ENCODE measurements at regions not wholly inside any gene's neighbourhood (a gene's known extent, or its start where the extent isn't known, plus 50 kb on each side); places are given as distances from the start of the nearest gene placed in this dataset.

DNA sequence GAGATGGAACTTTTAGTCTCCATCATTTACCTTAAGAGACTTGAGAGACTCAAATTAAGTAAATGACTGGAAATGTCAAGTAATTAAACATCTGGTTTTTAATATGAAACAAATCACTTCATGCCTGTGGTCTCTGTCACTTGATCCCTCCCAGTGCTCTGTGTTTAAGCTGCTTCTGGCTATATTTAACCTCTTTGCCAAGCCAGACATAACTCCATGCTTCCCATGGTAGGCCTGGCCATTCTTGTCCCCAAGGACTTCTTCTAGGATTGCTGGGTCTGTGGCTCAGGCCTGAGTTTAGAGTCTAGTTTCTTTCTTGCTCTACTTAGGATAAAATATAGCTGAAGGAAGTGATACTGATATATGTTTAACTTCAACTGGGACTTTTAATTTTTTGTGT is 1013.6 kb downstream of the FLRT2 start:
- Histone ChIP-seq H3K4me3 (IDR thresholded peaks at IDR 0.05; ENCODE audit: insufficient read depth, low read depth, low read length) (no peak overlapping the region), H3K27me3 (ENCODE audit: insufficient read depth, low read depth) (no peaks in the 10 kb centered on the region), H2AFZ (ENCODE audit: low read depth) (no peak overlapping the region), H3K4me2 (no peak overlapping the region), H3K79me2 (ENCODE audit: insufficient read depth, low read depth) (no peaks in the 10 kb centered on the region), H3K27ac (no peak overlapping the region), H3K4me1 (ENCODE audit: low read depth, poor library complexity, severe bottlenecking) (no peaks in the 10 kb centered on the region), H4K20me1 (ENCODE audit: insufficient read depth) (no peaks in the 10 kb centered on the region), H3K36me3 (ENCODE audit: insufficient read depth) (no peaks in the 10 kb centered on the region), H3K9ac (no peak overlapping the region)
- TF ChIP-seq CTCF (conservative IDR thresholded peaks at IDR 0.05; ENCODE audit: low read depth, low read length): no peak

DNA sequence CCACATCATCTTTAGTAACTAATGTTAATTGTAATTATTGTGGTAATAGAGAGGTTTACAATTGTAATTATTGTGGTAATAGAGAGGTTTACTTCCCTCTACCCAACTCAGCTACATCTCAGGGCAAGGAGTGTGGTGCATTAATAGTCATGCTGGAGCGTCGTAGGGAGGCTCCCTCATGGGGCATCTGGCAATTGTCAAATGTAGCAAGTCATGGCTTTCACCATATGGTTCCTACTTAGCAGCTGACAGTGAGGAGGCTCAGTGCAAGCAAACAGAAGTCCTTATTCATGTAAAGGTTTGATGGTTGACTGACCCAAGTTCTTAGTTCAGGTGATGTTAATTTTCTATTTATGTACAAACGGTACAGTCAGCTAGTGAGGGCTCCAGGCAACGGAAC is 1012.0 kb downstream of the FLRT2 start:
- TF ChIP-seq CTCF (conservative IDR thresholded peaks at IDR 0.05; ENCODE audit: low read depth, low read length): no peak
- no peaks in the 10 kb centered on the region for H3K79me2 ChIP-seq (ENCODE audit: insufficient read depth, low read depth)
- H3K9ac ChIP-seq: no peak overlapping the region
- H3K27ac ChIP-seq: no peak overlapping the region
- H3K4me1 ChIP-seq (ENCODE audit: low read depth, poor library complexity, severe bottlenecking): no peaks in the 10 kb centered on the region
- no peak overlapping the region for H3K4me3 ChIP-seq (IDR thresholded peaks at IDR 0.05; ENCODE audit: insufficient read depth, low read depth, low read length)
- H4K20me1 ChIP-seq (ENCODE audit: insufficient read depth): no peaks in the 10 kb centered on the region
- no peak overlapping the region for H3K4me2 ChIP-seq
- no peak overlapping the region for H2AFZ ChIP-seq (ENCODE audit: low read depth)
- H3K36me3 ChIP-seq (ENCODE audit: insufficient read depth): no peaks in the 10 kb centered on the region
- H3K27me3 ChIP-seq (ENCODE audit: insufficient read depth, low read depth): no peaks in the 10 kb centered on the region

DNA sequence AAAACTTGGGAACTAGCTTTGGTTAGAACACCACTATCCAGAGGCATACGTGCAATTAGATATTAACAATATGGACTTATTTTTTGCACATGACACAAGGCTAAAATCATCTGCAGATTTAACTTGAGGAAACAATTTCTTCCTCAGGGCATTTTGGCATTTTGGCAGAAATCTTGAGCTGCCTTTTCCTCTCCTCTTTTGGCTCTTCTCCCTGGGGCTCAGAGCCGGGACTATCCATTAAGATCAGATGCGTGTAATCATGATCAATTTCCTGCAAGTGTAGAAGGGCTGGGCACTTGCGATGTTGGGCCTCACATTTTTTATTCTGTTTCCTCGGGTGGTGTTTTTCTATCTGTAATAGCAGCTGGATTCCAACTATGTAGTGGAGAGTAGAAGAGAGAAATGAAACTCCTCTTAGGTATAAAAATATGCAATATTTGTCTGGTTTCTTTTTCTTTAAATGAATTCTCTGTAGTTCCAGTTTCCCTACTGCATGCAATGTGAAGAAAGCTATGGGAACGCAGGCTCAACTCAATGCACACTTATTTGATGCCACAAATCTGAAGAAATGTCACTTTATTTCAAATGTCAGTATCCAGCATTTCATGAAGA is 1010.8 kb downstream of the FLRT2 start:
- Histone ChIP-seq H3K4me3 (IDR thresholded peaks at IDR 0.05; ENCODE audit: insufficient read depth, low read depth, low read length) (no peak overlapping the region), H3K9ac (no peak overlapping the region), H3K79me2 (ENCODE audit: insufficient read depth, low read depth) (no peaks in the 10 kb centered on the region), H3K27ac (no peak overlapping the region), H2AFZ (ENCODE audit: low read depth) (no peak overlapping the region), H3K36me3 (ENCODE audit: insufficient read depth) (no peaks in the 10 kb centered on the region), H3K27me3 (ENCODE audit: insufficient read depth, low read depth) (no peaks in the 10 kb centered on the region), H4K20me1 (ENCODE audit: insufficient read depth) (no peaks in the 10 kb centered on the region), H3K4me1 (ENCODE audit: low read depth, poor library complexity, severe bottlenecking) (no peaks in the 10 kb centered on the region), H3K4me2 (no peak overlapping the region)
- TF ChIP-seq CTCF (conservative IDR thresholded peaks at IDR 0.05; ENCODE audit: low read depth, low read length): no peak

DNA sequence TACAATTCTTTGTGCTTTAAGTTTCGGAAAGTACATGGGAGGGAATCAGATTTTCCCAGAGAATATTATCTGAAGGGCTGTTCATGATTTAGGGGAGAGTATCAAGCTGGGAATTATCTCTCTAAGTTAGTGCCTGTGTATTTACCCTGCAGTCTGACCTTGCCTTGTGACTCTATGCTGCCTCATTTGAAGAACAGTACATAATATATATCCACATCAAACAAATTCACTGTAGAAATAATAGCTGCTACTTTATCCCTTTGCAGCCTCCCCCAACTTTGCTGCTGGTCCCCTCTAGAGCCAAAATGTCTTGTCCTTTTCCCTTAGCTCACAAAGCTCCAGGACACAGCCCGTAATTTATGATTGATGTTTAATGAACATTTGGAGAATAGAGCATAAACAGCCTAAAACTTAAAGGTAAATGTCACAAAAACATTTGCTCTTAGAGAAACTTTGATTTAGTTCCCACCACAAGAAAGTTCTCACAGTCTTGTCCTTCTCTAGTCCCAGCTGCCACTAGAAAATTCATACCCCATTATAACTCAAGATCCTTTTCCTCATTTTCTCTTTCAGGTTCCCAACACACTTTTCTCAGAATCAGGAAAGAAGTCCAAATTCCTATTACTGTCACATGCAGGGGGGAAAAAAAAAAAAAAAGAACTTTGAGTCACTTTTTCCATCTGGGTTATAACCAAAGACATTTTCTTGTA is 1009.6 kb downstream of the FLRT2 start:
- no peak for TF ChIP-seq CTCF (conservative IDR thresholded peaks at IDR 0.05; ENCODE audit: low read depth, low read length)
- Histone ChIP-seq H4K20me1 (ENCODE audit: insufficient read depth) (no peaks in the 10 kb centered on the region), H3K36me3 (ENCODE audit: insufficient read depth) (no peaks in the 10 kb centered on the region), H3K4me3 (IDR thresholded peaks at IDR 0.05; ENCODE audit: insufficient read depth, low read depth, low read length) (no peak overlapping the region), H3K9ac (no peak overlapping the region), H3K27me3 (ENCODE audit: insufficient read depth, low read depth) (no peaks in the 10 kb centered on the region), H3K27ac (no peak overlapping the region), H2AFZ (ENCODE audit: low read depth) (no peak overlapping the region), H3K79me2 (ENCODE audit: insufficient read depth, low read depth) (no peaks in the 10 kb centered on the region), H3K4me2 (no peak overlapping the region), H3K4me1 (ENCODE audit: low read depth, poor library complexity, severe bottlenecking) (no peaks in the 10 kb centered on the region)

All from KMS-11 (cell line).